Esophagus mucosa (tissue), 1 donor: ENCODE measurements at regions not wholly inside any gene's neighbourhood (a gene's known extent, or its start where the extent isn't known, plus 50 kb on each side); places are given as distances from the start of the nearest gene placed in this dataset.
"Not testable (repeated sequence)": the region's sequence is repeated elsewhere in the genome, so short reads cannot be mapped to it uniquely, and the experiment has no call there.

Source experiments
- ATAC-seq: fragments of 200-7000 bp; cut with Tn5 transposase; one replicate; pipeline ENCODE4 v1.9.1; 2020
- donor health status: DM: yes; HTN: yes; CAD: no.

DNA sequence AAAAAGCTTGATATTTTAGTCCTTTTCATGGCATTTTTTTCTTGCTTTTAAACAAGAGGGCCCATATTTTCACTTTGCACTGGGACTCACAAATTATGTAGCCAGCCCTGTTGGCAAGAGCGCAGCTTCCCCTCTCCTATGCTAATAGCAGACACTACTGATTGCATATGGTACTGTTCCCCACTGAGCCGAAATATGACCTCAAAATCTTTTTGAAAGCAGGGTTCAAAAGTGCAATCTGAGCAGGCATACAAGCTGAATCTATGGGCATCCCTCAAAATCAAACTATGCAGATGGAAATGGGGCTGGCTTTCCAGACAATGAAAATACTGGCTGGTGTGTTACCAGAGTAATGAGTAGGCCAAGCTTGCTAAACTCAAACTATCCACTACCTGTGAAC is 225.2 kb upstream of the SETMAR start:
- no peak for ATAC-seq

DNA sequence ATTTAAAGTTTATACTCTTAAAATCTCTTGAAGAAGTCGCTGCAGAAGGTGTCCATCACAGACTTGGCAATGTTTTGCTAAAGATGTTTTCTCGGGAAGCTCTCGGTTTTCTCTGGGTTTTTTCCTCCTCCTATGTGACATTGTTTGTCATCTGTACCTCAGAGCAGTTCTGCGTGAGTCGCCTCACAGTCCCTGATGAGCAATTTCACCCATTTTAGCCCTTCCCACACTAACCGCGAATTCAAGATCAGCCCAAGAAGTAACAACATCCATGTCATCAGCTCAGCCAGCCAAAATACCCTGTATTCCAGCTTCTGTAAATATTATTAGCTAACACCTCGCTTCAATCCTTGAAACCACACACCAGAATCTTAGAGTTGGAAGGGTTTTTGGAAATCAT is 224.3 kb upstream of the SETMAR start:
- ATAC-seq = no peak

DNA sequence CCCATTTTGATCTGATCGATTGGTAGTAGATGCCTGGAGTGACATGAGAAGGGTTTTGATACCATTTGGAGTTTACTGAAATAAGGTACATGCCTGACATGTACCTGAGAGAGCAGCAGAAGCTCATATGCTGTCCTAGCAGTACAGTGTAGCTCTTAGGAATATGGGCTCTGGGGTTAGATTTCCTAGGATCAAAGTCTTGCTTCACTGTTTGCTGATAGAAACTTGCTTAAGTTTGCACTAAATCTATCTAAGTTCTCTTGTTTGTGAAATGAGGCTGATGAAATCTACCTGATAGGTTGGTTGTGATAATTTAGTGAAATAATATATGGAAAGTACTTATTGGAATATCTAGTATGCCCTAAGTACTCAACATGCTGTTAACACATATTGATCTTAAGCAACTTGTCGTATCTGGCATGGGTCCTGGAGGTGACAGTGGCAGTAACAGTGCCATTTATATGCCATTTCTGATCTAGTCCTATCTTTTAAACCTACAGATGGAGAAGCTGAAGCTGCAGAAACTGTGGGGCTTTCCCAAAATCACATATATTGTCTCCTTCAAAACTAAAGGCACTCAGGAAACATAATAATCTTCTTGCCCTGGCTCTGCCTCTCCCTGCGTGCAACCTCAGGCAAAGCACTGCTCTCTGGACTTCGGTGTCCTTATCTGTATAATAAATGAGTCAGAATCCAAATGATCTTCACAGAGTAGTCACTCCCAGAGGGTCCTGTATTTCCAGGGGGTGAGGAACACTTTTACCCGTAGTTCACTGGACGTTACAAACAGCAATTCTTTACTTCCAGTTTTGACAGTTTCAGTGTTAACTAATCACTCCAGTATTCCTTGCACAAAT is 223.6 kb upstream of the SETMAR start:
- ATAC-seq = no peak

DNA sequence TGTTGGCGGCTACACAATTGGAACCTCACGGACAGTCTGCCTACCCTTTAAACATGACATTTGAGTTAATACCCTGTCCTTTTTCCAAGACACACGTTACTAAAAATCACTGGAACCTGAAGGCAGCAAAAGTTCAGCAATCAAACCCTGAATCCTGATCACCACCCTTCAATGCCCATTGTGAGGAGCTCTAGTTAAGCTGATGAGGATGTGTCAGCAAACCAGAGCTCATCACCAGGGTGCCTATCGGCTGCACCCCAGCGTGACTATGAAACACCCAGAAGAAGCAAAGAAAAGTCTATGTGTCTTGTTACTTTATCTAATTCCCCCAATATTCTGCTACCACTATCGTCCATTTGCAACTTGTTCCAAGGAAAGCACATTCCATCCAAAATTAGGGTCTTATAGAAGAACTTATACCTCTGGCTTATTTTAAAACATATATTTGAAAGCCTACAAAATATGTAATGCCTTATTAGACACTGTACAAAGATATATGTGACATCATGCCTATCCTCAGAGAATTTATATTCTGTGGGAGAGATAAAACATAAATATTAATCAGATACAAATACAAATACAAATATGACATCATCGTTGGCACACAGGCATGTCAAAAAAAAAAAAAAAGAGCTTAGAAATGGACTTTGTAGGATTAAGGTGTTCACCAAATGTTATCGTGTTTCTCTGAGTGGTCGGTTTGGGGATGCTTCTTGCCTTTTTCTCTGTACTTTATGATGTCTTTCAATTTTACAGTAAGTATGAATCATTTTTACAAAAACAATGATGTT is 219.7 kb upstream of the SETMAR start:
- ATAC-seq = no peak

DNA sequence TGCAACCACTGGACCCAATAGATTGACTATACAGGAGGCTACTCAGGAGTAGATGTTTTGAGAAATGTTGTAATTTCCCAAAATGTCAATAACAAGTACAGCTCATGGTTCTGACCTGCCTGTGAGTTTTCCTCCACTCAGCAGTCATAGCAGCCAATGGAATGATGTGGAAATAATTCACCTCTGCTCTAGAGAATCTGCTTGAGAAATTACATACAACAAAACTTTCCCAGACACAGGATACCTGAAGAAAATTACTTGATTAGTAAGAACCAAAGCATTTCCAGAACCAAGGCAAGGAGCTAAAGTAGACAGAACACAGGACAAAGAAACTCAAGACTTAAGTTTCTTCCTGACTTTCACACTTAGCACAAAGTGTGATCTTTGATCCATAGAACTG is 218.9 kb upstream of the SETMAR start:
- no peak for ATAC-seq

DNA sequence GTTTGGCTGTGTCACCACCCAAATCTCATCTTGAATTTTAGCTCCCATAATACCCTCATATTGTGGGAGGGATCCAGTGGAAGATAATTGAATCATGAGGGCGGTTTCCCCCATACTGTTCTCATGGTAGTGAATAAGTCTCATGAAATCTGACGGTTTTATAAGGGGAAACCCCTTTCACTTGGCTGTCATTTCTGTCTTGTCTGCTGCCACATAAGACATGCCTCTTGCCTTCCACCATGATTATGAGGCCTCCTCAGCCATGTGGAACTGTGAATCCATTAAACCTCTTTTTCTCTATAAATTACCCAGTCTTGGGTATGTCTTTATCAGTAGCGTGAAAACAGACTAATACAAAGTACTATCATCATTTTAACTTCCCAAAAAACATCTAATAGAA is 216.5 kb upstream of the SETMAR start:
- ATAC-seq = not testable (repeated sequence)

DNA sequence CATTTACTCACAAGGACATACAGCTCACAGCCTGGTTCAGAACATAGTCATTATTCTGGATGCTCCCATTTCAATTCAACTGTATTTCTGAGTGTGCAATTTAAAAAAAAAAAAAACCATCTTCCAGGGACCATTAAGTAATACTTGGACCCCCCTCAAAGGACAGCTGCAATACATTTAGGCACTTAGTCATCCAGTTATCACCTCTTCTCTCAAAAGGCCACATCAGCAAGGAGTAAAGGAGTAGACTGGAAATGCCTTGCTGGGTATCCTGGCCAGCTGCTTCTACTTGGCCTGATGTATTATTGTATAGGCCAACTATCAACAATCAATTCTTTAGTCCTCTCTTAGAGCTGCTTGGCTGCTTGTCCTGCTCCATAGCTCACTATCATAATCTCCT is 211.4 kb upstream of the SETMAR start:
- no peak for ATAC-seq

DNA sequence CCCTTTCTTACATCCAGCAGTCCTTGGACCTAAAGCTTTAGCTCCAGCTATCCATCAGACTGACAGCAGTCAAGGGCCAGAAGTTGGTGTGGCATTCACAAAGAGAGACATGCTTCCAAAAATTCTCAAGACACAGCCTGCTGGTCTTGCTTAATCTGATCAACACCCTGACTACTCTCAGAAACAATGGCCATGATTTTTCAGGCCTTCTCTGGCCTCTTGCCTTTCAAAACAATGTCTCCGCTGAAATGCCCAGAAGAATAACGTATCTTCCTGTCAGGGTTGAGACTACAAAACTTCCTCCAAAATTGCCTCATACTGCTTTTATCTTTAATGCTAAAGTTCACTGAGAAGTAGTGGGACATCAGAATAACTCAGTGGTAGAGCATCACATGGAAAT is 205.4 kb upstream of the SETMAR start:
- ATAC-seq = no peak

DNA sequence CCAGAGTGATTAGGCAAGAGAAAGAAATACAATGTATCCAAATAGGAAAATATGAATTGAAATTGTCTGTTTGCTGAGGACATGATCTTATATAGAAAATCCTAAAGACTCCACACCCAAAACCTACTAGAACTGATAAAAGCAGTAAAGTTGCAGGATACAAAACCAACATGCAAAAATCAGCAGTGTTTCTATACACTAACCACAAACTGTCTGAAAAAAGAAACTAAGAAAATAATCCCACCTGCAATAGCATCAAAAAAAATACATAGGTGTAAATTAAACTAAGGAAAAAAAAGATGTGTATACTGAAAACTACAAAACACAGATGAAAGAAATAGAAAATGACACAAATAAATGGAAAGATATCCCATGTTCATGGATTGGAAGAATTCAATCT is 203.6 kb upstream of the SETMAR start:
- ATAC-seq = no peak

DNA sequence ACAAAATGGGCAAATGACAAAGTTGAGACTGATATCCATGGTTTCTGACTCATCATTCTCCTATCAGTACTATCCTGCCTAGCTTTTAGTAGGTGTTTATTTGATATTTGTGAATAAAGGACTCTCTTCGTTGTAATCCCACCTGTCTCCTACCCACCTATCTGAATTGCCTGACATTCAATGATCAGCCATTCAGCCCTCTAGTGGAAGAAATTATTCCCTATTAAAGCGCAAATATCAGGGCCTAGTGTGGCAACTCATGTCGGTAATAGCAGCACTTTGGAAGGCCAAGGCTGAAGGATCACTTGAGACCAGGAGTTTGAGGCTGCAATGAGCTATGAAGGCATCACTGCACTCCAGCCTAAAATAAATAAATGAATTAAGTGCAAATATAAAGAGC is 195.7 kb upstream of the SETMAR start:
- ATAC-seq = no peak

DNA sequence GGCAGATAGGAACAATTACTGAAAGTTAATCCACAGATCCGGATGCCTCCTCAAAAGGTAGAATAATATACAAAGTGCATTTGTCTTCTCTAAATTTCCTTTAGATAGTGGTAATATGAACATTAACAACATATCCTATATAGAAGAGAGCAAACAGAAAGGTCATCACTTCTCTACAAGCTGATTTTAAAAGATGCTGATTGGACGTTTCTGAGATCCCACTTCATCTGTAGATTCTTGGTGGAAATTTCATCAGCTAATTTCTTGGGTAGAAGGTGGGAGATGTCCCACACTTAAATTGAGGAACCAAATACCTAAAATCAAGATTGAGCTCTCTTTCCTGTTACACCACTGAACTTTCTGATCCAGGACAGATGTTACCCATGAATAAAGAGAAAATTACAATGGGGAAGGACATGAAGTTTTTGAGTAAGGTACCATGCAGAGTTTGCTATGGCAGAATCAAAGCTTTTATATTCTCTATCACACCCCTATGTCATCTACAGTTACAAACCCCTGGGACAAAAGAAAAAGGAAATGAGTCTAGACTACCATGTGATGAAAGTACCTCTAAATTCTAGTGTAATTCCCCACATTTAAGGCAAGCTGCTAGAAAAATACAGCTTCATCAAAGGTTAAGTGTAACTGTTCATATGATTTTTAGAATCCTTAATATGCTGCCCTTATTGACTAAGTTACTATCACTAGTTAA is 189.2 kb upstream of the SETMAR start:
- ATAC-seq = no peak

DNA sequence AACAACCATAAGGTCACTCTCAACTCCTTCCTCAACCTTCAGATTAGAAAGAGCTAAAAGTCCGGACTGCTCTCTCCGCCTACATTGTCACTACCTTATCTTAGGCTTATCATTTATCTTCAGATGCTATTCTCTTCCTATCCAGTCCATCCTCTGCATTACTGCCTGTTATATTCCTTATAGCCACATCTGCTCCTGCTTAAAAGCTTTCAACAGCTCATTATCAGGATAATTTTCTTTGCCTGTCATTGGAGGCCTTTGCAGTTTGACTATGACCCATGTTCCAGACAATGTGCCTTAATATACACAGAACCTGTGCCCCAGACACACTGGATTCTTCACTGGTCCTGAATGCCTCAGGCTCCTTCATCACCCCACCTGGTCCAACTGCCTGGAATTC is 184.1 kb upstream of the SETMAR start:
- ATAC-seq = no peak

DNA sequence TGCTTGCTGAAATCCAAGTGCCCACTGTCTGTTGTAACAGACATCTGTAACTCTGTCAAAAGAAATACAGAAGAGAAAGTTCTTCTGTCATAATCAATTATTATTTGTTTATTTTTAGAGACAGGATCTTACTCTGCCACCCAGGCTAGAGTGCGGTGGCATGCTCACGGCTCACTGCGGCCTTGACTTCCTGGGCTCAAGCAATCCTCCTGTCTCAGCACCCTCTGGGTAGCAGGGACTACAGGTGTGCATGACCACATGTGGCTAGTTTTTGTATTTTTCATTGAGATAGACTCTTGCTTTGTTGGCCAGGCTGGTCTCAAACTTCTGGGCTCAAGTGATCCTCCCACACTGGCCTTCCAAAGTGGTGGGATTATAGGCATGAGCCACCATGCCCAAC is 177.6 kb upstream of the SETMAR start:
- no peak for ATAC-seq

DNA sequence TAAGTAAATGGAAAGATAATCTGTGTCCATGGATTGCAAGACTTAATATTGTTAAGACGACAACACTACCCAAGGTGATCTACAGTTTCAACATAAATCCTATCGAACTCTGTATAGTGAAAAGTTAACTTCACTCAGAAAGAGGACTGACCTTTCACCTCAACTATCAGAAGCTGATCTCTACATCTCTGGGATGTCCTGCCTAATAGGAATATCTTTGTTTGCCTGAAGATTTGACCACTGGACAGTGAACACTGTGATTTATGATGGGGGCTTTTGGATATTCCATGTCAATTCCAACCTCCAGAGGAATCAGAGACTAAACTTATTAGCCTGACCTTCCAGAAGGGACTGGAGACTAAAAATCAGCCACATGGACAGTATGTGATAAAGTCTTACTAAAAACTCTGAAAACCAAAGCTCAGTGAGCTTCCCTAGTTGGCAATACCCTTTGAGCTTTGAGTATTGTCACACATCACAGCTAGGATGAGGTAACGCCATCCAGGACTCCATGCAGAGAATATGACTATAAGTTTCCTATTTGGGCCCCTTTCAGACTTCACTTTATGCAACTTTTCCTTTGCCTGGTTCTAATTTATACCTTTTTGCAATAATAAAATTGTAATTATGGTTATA is 164.9 kb upstream of the SETMAR start:
- ATAC-seq = no peak

DNA sequence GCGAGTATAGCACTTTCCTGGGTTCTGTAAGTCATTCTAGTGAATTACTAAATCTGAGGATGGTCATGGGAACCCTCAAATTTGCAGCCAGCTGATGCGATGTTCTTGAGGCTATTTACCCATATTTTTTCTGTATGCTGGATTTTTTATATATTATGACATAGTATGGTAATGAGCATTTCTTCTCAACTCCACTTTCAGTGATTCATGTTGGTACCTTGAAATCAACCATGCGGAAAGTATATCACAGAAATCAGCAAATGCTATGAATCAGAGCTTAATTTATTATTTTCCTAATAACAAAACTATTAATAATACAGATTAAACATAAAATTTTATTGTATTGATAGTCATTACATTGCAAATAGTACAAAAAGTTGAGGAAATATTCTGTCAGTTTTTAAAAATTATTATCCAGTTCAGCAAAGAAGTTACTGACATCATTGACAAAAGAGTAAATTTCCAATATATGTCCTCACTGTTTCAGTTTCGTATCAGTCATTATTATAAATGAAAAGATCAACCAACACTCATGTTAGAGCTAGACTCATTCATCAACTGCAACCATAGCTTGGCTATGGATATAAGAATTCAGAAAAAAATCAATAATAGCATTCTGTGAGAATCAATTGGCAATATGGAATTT is 164.3 kb upstream of the SETMAR start:
- ATAC-seq = no peak

DNA sequence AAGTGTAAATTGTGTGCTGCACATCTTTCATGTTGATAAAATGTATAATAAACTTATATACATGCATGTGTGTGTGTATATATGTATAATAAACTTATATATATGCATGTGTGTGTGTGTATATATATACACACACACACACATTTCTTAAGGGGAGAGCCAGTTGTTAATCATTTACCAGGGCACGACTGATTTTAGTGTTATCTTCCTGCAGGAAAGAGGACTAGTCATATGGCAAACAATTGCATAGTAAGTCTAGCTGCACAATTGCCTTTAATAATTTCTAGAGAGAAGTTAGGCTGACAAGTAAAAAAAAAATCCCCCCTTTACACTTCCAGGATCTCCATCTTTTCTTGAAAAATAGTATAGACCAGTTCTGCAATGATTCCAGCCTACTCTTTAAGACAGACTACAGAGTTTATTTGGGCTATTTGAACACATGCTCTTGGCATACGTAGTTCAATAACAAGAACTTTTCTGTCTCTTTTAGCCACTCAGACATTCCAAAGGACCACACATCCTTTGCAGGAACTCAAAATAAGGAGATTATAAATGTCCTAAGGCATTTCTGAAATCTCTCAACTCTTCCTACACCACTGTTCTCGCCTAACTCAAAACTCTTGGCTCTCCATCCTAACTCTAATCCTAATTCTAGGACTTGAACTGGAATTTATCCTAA is 163.6 kb upstream of the SETMAR start:
- no peak for ATAC-seq

DNA sequence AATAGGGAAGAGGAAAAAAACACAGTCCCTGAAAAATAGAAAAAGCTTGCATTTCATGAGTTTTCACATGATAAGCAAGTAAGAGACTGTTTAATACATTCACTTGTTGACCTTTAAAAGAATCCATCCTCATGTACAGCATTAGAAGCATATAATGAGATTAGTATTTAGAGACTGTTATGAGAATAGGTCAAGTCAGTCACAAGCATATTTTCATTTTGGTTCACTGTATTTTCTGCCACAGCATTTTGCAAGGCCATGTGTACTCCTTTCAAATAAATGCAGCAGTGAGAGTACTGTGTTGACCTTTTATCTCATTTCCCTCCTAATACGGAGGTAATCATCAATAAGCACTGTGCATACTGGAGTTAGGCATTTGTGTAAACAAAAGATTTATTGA is 162.2 kb upstream of the SETMAR start:
- no peak for ATAC-seq

DNA sequence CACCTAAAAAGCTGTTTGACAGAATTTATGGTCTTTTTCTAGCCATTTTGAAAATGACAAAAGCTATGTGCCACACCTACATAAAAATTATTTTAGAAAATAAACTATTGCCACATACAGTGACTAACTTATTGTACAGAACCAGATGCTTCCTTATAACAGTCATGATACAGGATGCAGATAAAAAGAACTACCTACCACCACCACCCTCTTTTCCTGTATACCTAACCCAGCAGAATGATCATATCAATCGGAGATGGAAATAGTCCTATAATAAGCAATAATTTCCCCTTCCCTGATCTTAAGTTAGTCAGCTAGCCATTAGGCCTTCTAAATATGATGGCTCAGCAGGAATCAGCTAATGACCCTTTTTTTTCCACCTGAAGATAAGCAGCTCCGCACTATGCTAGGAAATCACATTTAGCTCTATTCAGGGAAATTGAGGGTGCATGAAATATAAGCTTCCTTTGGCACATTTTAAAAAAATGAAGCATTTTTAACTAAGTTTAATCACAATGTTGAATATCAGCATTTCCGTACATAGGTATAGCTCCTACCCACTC is 155.5 kb upstream of the SETMAR start:
- ATAC-seq = no peak

DNA sequence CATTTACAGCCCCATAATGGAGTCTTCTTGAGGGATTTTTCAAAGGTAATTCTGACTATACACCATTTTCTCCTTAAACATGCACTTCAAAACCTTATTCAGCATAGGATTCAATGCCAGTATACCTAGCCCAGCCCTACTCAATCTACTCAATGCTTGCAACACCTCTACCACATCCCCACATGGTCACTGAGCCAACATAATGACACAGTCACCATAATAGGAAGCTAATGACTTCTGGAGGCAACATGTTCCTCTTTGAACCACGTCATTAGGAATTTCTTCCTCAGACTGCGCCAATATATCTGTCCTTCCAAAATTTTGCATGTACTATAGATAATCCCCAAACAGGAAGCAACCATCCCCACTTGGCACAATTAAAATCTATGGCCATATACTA is 153.9 kb upstream of the SETMAR start:
- ATAC-seq = no peak

DNA sequence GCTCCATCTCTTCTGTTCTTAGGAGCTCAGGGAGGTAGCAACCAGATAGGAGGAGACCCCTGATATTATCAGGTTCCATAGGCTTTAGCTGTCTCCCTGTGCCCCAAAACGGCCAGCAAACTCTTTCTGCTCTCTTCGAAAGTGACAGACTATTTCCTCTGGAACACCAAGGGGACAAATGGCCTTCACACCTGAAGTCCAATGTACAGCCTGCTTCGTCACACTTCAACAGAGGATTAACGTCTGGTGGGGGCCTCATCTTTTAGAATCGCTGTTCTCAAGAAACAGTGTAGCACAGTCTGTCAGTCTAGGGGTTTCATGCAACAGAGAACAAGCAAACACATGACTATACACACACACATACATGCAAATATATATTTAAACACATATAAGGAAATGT is 152.4 kb upstream of the SETMAR start:
- no peak for ATAC-seq

DNA sequence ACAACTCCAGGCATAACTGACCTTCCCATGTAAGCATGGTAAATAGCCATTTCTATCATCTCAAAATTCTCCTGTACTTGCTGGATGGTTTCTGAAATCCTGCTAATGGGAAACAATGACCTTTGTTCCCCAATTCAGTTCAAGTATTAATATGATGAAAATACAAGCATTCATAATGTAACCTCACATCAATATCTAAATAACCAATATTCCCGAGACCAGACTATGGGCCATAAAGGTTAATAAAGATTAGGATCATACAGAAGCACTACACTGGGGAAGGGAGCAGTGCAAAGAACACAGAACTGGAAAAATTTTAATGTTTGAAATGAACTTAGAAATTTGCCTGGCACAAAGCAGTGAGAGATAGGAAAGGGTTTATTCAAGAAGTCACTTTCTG is 151.3 kb upstream of the SETMAR start:
- ATAC-seq = no peak

DNA sequence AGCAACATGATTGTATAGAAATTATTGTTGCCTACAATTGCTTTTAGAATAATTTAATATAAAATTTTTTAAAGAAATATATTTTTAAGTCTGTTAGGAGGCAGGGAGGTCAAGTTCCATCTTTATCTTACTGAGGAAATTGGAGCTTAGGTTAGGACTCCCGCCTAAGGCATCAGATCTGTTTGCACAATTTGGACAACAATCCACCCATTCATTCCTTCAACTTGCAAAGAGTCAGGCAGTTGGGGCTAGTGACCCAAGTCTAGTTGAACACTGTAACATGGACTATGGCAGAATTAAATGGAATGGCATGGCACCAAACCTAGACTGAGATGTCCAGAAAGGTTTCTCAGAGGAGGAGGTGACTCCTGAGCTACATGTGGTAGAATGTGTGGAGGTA is 149.4 kb upstream of the SETMAR start:
- no peak for ATAC-seq
